Fibroblast of lung (primary cell): ENCODE measurements at regions not wholly inside any gene's neighbourhood (a gene's known extent, or its start where the extent isn't known, plus 50 kb on each side); places are given as distances from the start of the nearest gene placed in this dataset.

ENCODE experiments used
- DNase-seq, 2 donors: peaks; one replicate each; pipeline versions ENCODE4 v3.0.0 to v3.0.0-alpha.2; 2010; ENCODE audit warnings: low read depth in 2 of 2
- H2AFZ ChIP-seq: 2 replicates; pipeline ENCODE4 v1.5.1; 2012; ENCODE audit warnings: low read length, control low read depth, inconsistent platforms
- H3K27ac ChIP-seq: 2 replicates; pipeline ENCODE4 v1.5.1; 2011; ENCODE audit warnings: low read length, control low read depth; ENCODE audit not compliant: insufficient read depth
- H3K27me3 ChIP-seq: 2 replicates; pipeline ENCODE4 v1.5.1; 2011; ENCODE audit warnings: mild to moderate bottlenecking, low read length; ENCODE audit not compliant: control insufficient read depth, insufficient read depth
- H3K36me3 ChIP-seq: 2 replicates; pipeline ENCODE4 v1.5.1; 2011; ENCODE audit warnings: low read length; ENCODE audit not compliant: control insufficient read depth, insufficient read depth
- H3K4me1 ChIP-seq: 2 replicates; pipeline ENCODE4 v1.5.1; 2011; ENCODE audit warnings: low read length; ENCODE audit not compliant: control insufficient read depth, insufficient read depth; ENCODE audit errors: extremely low read depth
- H3K4me2 ChIP-seq: 2 replicates; pipeline ENCODE4 v1.5.1; 2011; ENCODE audit warnings: low read length, control low read depth; ENCODE audit not compliant: insufficient read depth; ENCODE audit errors: extremely low read depth
- H3K4me3 ChIP-seq, 4 experiments: fragments of 200-600 bp in 1 of 4; sonication (generic) in 1 of 4; replicated peaks in 1 of 4; 2 replicates each; pipeline ENCODE4 v1.5.1; 2011 to 2016; ENCODE audit warnings: low read length in 4 of 4, low read depth in 3 of 4, mild to moderate bottlenecking in 3 of 4, control low read depth in 2 of 4, inconsistent platforms in 1 of 4, mixed read lengths in 1 of 4; ENCODE audit not compliant: insufficient read depth in 1 of 4; ENCODE audit errors: control extremely low read depth in 1 of 4
- H3K79me2 ChIP-seq: 2 replicates; pipeline ENCODE4 v1.5.1; 2012; ENCODE audit warnings: mild to moderate bottlenecking, low read length, inconsistent platforms; ENCODE audit not compliant: control insufficient read depth, insufficient read depth
- H3K9ac ChIP-seq: 2 replicates; pipeline ENCODE4 v1.5.1; 2011; ENCODE audit warnings: mild to moderate bottlenecking, low read length, control low read depth; ENCODE audit not compliant: insufficient read depth
- H3K9me3 ChIP-seq: 2 replicates; pipeline ENCODE4 v1.5.1; 2012; ENCODE audit warnings: low read depth, low read length; ENCODE audit not compliant: control insufficient read depth, insufficient read depth
- H4K20me1 ChIP-seq: 2 replicates; pipeline ENCODE4 v1.5.1; 2011; ENCODE audit warnings: low read length; ENCODE audit not compliant: control insufficient read depth, insufficient read depth; ENCODE audit errors: extremely low read depth
- EZH2 ChIP-seq: IDR thresholded peaks from 2 replicates; pipeline ENCODE4 v1.5.1; 2012; ENCODE audit warnings: low read length, control low read depth, mild to moderate bottlenecking; ENCODE audit errors: missing control alignments
- TF ChIP-seq, protein P1 (sequence below), 2 donors: IDR thresholded peaks in 1 of 2; conservative IDR thresholded peaks in 1 of 2; 1 replicate in 1 of 2; 2 replicates in 1 of 2; pipeline ENCODE4 v1.5.1; 2011 to 2012; ENCODE audit warnings: low read length in 2 of 2, control low read depth in 1 of 2, inconsistent platforms in 1 of 2, low read depth in 1 of 2, mild to moderate bottlenecking in 1 of 2

DNA sequence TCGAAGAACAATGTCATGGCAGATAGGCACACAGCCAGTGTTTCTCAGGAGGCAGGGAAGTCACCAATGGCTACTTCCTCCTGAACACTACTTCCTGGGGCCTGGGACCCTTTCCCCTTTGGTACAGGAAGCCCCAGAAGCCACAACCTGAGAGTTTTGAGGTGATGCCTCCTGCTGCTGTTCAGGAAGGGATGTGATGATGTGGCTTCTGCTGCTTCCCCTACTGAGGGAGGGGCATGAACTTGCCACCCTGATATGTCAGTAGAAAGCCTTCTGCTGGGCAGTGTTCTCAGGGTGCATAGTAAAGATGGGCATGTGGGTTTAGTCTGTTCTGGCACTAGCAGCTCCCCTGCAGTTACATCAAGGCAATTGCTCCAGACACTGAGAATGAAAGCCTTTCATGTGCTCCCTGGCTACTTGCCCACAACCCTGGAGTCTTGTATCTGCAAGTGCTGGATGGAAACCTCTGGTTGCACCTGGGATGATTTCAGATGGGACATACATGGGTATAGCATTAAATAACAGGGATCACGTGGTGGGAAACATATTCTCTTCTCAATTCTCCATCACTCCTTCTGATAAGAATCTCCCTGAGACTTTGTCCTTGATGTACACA, 69.3 kb downstream of the ADRA2A start:
- TF ChIP-seq, protein P1, sequence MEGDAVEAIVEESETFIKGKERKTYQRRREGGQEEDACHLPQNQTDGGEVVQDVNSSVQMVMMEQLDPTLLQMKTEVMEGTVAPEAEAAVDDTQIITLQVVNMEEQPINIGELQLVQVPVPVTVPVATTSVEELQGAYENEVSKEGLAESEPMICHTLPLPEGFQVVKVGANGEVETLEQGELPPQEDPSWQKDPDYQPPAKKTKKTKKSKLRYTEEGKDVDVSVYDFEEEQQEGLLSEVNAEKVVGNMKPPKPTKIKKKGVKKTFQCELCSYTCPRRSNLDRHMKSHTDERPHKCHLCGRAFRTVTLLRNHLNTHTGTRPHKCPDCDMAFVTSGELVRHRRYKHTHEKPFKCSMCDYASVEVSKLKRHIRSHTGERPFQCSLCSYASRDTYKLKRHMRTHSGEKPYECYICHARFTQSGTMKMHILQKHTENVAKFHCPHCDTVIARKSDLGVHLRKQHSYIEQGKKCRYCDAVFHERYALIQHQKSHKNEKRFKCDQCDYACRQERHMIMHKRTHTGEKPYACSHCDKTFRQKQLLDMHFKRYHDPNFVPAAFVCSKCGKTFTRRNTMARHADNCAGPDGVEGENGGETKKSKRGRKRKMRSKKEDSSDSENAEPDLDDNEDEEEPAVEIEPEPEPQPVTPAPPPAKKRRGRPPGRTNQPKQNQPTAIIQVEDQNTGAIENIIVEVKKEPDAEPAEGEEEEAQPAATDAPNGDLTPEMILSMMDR (conservative IDR thresholded peaks at IDR 0.05 in 1 of 2, IDR thresholded peaks at IDR 0.05 in 1 of 2; ENCODE audit: low read depth in 1 of 2, low read length in 2 of 2), result no peak
- TF ChIP-seq EZH2, result no peak
- H3K27me3 ChIP-seq, result no peaks in the 10 kb centered on the region
- H3K79me2 ChIP-seq, result no peaks in the 10 kb centered on the region
- H2AFZ ChIP-seq, result no peak overlapping the region
- no peak for DNase-seq
- H3K9me3 ChIP-seq, result no peaks in the 10 kb centered on the region
- no peak overlapping the region for H3K27ac ChIP-seq
- no peaks in the 10 kb centered on the region for H3K36me3 ChIP-seq
- H3K4me1 ChIP-seq, result no peaks in the 10 kb centered on the region
- no peak overlapping the region for H3K4me3 ChIP-seq
- H3K9ac ChIP-seq, result no peak overlapping the region
- no peak overlapping the region for H3K4me2 ChIP-seq
- H4K20me1 ChIP-seq, result no peaks in the 10 kb centered on the region

DNA sequence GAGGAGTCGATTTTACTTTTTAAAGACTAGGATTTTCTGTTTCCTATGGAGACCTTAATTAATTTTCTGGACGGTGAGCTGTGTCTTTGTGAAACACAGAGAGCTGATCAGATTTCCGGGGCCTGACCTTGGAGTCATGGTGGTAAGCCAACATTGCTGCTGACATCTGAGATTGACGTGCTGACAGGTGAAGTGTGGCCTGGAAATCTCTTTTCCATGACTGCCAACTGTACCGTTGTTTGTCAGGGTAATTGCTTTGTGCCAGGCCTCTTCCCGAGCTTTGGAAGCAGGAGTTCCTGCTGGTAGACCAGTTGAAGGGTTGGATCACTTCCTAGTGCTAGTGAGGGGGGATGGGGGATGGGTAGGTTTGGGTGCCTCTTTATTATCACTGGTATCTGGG, 71.2 kb downstream of the ADRA2A start:
- H2AFZ ChIP-seq, result no peak overlapping the region
- no peaks in the 10 kb centered on the region for H3K36me3 ChIP-seq
- no peak overlapping the region for H3K27ac ChIP-seq
- no peak overlapping the region for H3K4me3 ChIP-seq
- H3K27me3 ChIP-seq, result no peaks in the 10 kb centered on the region
- TF ChIP-seq, protein P1 (conservative IDR thresholded peaks at IDR 0.05 in 1 of 2, IDR thresholded peaks at IDR 0.05 in 1 of 2; ENCODE audit: low read depth in 1 of 2, low read length in 2 of 2), result no peak
- no peak for TF ChIP-seq EZH2
- no peaks in the 10 kb centered on the region for H4K20me1 ChIP-seq
- no peak overlapping the region for H3K4me2 ChIP-seq
- no peak for DNase-seq
- H3K79me2 ChIP-seq, result no peaks in the 10 kb centered on the region
- H3K9ac ChIP-seq, result no peak overlapping the region
- H3K4me1 ChIP-seq, result no peaks in the 10 kb centered on the region
- no peaks in the 10 kb centered on the region for H3K9me3 ChIP-seq

DNA sequence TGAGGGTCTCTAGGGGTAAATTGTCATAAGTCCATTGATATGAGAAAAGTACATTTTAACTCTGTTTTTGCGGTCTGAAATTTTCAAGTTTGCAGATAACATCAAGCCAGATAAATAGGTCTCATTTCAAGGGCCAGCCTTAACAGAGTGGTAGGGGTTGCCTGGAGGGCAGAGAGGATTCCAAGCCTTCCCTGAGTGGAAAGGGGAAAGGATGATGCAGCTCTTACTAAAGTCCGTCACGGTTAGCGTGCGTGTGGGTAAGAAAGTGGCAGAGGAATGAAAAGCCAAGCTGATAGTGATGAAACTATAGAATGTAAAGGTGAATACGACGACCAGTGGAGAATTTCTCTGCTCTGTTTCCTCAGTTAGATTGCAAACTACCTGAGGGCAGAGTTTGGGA, 71.6 kb downstream of the ADRA2A start:
- Histone ChIP-seq H2AFZ (no peak overlapping the region), H3K79me2 (no peaks in the 10 kb centered on the region), H4K20me1 (no peaks in the 10 kb centered on the region), H3K36me3 (no peaks in the 10 kb centered on the region), H3K27ac (no peak overlapping the region), H3K27me3 (no peaks in the 10 kb centered on the region), H3K4me2 (no peak overlapping the region), H3K4me1 (no peaks in the 10 kb centered on the region), H3K4me3 (no peak overlapping the region), H3K9ac (no peak overlapping the region), H3K9me3 (no peaks in the 10 kb centered on the region)
- DNase-seq, result no peak
- TF ChIP-seq, protein P1 (conservative IDR thresholded peaks at IDR 0.05 in 1 of 2, IDR thresholded peaks at IDR 0.05 in 1 of 2; ENCODE audit: low read depth in 1 of 2, low read length in 2 of 2), result no peak
- no peak for TF ChIP-seq EZH2
